ENCODE measurements at regions not wholly inside any gene's neighbourhood (a gene's known extent, or its start where the extent isn't known, plus 50 kb on each side); places are given as distances from the start of the nearest gene placed in this dataset.

GRCh38 chr4:4672402-4672801 lies 130.6 kb upstream of the STX18 start:
- Histone ChIP-seq H3K4me3 (ENCODE audit: severe bottlenecking) (no peak overlapping the region), H3K27ac (ENCODE audit: poor library complexity, severe bottlenecking) (peak overlapping the region; percentile 37), H3K9me3 (ENCODE audit: severe bottlenecking) (no peaks in the 10 kb centered on the region), H3K27me3 (ENCODE audit: insufficient read depth, poor library complexity, severe bottlenecking) (no peaks in the 10 kb centered on the region), H3K36me3 (ENCODE audit: low read depth) (no peaks in the 10 kb centered on the region), H3K4me1 (ENCODE audit: insufficient read depth, poor library complexity, severe bottlenecking) (peaks cover 17% of the 10 kb centered on the region)
- no peak for DNase-seq (ENCODE audit: low spot score)
- TF ChIP-seq, protein P1, sequence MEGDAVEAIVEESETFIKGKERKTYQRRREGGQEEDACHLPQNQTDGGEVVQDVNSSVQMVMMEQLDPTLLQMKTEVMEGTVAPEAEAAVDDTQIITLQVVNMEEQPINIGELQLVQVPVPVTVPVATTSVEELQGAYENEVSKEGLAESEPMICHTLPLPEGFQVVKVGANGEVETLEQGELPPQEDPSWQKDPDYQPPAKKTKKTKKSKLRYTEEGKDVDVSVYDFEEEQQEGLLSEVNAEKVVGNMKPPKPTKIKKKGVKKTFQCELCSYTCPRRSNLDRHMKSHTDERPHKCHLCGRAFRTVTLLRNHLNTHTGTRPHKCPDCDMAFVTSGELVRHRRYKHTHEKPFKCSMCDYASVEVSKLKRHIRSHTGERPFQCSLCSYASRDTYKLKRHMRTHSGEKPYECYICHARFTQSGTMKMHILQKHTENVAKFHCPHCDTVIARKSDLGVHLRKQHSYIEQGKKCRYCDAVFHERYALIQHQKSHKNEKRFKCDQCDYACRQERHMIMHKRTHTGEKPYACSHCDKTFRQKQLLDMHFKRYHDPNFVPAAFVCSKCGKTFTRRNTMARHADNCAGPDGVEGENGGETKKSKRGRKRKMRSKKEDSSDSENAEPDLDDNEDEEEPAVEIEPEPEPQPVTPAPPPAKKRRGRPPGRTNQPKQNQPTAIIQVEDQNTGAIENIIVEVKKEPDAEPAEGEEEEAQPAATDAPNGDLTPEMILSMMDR (IDR thresholded peaks at IDR 0.05; ENCODE audit: poor library complexity, severe bottlenecking): no peak
- ATAC-seq (ENCODE audit: low read depth): no peak

DNA sequence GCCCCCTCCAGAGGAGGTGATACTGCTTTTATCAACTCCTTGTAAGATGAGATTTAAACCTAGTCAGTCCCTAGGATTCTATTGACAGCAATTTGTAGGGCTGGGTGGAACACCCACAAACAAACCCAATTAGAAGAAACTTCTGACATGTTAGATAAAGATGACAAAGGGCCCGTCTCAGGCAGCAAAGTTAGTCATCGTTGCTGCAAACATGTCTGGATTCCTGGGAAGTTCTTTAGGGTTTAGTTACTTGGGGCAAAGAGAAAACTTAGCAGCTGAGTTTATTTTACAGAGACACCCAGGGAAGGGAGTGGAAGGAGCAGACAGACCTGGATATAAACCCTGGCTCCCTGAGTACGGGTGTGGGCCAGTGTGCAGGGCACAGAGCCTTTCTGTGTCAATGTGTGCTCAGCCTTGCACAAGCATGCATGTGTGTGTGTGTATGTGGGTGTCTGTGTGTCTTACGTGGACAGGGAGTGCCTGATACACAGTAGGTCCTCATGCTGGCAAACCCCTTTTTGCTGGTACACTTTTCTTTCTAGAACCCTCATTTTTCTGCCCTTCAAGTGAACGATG lies 130.0 kb upstream of the STX18 start:
- Histone ChIP-seq H3K27ac (ENCODE audit: poor library complexity, severe bottlenecking) (peak overlapping the region; percentile 37), H3K4me1 (ENCODE audit: insufficient read depth, poor library complexity, severe bottlenecking) (peaks cover 17% of the 10 kb centered on the region), H3K27me3 (ENCODE audit: insufficient read depth, poor library complexity, severe bottlenecking) (no peaks in the 10 kb centered on the region), H3K4me3 (ENCODE audit: severe bottlenecking) (no peak overlapping the region), H3K9me3 (ENCODE audit: severe bottlenecking) (no peaks in the 10 kb centered on the region), H3K36me3 (ENCODE audit: low read depth) (no peaks in the 10 kb centered on the region)
- TF ChIP-seq, protein P1 (IDR thresholded peaks at IDR 0.05; ENCODE audit: poor library complexity, severe bottlenecking): no peak
- peak; percentile 53 for ATAC-seq (ENCODE audit: low read depth)
- no peak for DNase-seq (ENCODE audit: low spot score)

DNA sequence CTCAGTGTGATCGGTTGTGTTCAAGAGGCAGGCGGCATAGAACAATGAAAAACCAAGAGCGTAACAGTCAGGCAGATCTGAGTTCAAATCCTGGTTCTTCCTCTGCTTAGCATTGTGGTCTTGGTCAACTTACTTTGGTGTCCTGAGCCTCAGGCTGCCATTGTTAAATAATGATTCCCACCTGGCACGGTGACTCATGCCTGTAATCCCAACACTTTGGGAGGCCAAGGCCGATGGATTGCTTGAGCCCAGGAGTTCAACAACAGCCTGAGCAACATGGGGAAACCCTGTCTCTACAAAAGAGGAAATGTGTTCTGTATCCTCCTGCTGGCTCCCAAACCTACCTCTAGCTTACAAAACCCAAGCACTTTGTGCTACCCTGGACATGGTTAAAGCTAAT lies 129.0 kb upstream of the STX18 start:
- Histone ChIP-seq H3K9me3 (ENCODE audit: severe bottlenecking) (no peaks in the 10 kb centered on the region), H3K27me3 (ENCODE audit: insufficient read depth, poor library complexity, severe bottlenecking) (no peaks in the 10 kb centered on the region), H3K4me3 (ENCODE audit: severe bottlenecking) (no peak overlapping the region), H3K27ac (ENCODE audit: poor library complexity, severe bottlenecking) (no peak overlapping the region), H3K4me1 (ENCODE audit: insufficient read depth, poor library complexity, severe bottlenecking) (peaks cover 17% of the 10 kb centered on the region), H3K36me3 (ENCODE audit: low read depth) (no peaks in the 10 kb centered on the region)
- ATAC-seq (ENCODE audit: low read depth): no peak
- TF ChIP-seq, protein P1 (IDR thresholded peaks at IDR 0.05; ENCODE audit: poor library complexity, severe bottlenecking): no peak
- no peak for DNase-seq (ENCODE audit: low spot score)

DNA sequence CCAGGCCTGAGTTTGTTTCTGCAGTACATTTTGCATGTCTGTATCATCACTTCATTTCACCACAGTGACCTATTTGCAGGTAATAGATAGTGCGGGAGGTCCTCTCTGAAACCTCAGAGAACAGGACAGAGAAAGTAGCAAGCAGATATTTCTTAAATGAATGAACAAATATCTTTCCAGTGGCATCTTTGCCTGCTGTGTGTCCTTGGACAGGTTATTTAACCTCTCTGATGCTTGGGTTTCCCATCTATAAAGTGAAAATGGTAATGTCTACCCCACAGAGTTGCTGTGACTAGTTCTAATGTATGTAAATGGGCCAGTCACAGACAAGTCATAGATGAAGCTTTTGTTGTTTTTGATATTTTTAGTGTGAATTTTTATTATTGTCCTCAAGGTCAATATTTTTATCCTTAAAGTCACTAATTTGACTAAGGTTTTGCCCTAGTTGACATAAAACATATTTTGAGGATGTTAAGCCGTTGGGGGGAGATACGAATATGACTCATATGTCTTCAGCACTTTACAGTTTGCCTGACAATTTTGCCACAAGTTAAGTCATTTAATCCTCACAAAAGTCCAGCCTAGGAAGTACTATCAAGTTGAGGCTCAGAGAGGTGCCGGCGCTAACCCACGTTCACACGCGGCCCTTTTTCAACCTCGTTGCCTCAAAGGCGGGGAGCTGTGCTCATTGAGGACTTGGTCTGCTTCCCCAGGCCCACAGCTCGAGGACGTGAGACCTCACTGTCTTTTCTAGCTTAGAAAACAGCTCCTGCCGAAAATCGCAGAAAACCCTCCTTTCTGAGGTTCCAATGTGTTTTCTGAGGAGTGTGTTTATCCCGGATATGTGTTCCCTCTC lies 126.7 kb upstream of the STX18 start:
- no peak for ATAC-seq (ENCODE audit: low read depth)
- peaks cover 17% of the 10 kb centered on the region for H3K4me1 ChIP-seq (ENCODE audit: insufficient read depth, poor library complexity, severe bottlenecking)
- H3K4me3 ChIP-seq (ENCODE audit: severe bottlenecking): no peak overlapping the region
- no peak overlapping the region for H3K27ac ChIP-seq (ENCODE audit: poor library complexity, severe bottlenecking)
- TF ChIP-seq, protein P1 (IDR thresholded peaks at IDR 0.05; ENCODE audit: poor library complexity, severe bottlenecking): no peak
- no peak for DNase-seq (ENCODE audit: low spot score)
- H3K27me3 ChIP-seq (ENCODE audit: insufficient read depth, poor library complexity, severe bottlenecking): no peaks in the 10 kb centered on the region
- H3K36me3 ChIP-seq (ENCODE audit: low read depth): no peaks in the 10 kb centered on the region
- no peaks in the 10 kb centered on the region for H3K9me3 ChIP-seq (ENCODE audit: severe bottlenecking)

DNA sequence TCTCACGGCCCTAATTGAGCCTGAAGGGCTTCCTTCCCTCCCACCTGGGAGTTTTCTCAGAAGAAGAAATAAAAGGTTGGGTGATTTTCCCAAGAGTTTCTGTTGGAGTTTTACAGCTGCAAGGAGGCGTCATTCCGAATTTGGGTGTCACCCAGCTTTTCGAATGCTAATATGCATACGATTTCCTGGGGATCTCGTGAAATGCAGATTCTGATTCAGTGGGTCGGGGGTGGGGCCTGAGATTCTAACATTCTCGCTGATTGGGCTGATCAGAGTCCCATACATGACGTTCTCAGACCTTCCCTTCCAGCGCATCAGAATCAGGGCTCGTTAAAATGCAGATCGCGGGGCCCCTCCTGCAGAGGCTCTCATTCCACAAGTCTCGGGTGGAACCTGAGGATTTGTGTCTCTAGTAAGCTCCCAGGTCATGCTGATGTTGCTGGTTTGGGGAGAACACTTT lies 125.8 kb upstream of the STX18 start:
- no peak overlapping the region for H3K4me3 ChIP-seq (ENCODE audit: severe bottlenecking)
- no peaks in the 10 kb centered on the region for H3K27me3 ChIP-seq (ENCODE audit: insufficient read depth, poor library complexity, severe bottlenecking)
- peaks cover 14% of the 10 kb centered on the region for H3K4me1 ChIP-seq (ENCODE audit: insufficient read depth, poor library complexity, severe bottlenecking)
- TF ChIP-seq, protein P1 (IDR thresholded peaks at IDR 0.05; ENCODE audit: poor library complexity, severe bottlenecking): no peak
- no peak overlapping the region for H3K27ac ChIP-seq (ENCODE audit: poor library complexity, severe bottlenecking)
- H3K9me3 ChIP-seq (ENCODE audit: severe bottlenecking): no peaks in the 10 kb centered on the region
- no peak for ATAC-seq (ENCODE audit: low read depth)
- DNase-seq (ENCODE audit: low spot score): no peak
- no peaks in the 10 kb centered on the region for H3K36me3 ChIP-seq (ENCODE audit: low read depth)

Measured in RWPE2 (cell line).